OCI-LY3 (cell line): ENCODE measurements at regions not wholly inside any gene's neighbourhood (a gene's known extent, or its start where the extent isn't known, plus 50 kb on each side); places are given as distances from the start of the nearest gene placed in this dataset.

ENCODE experiments used
- CTCF ChIP-seq: fragments of 200-600, 300-600 bp; sonication (generic); IDR thresholded peaks from 2 replicates; pipeline ENCODE4 v1.5.1; 2014; ENCODE audit warnings: antibody characterized with exemption, low read length, low read depth
- EZH2phosphoT487 ChIP-seq: fragments of 200-600 bp; shearing (Covaris generic); IDR thresholded peaks from 2 replicates; pipeline ENCODE4 v1.6.1; 2018; ENCODE audit warnings: antibody characterized with exemption, mixed run types, low read depth

GRCh38 chr7:91372323-91372722 is 108.1 kb downstream of the FZD1 start:
- TF ChIP-seq CTCF (no peak), EZH2phosphoT487 (no peak)
